ENCODE measurements at regions not wholly inside any gene's neighbourhood (a gene's known extent, or its start where the extent isn't known, plus 50 kb on each side); places are given as distances from the start of the nearest gene placed in this dataset.

- DNase-seq, result no peak
Measured at GRCh38 chr4:35038079-35038805, 1206.1 kb downstream of the ARAP2 start.

GRCh38 chr4:35038845-35039244 is 1205.5 kb downstream of the ARAP2 start:
- no peak for DNase-seq

- no peak for DNase-seq
Measured at GRCh38 chr4:35052546-35052945, 1191.8 kb downstream of the ARAP2 start.

- no peak for DNase-seq
Measured at GRCh38 chr4:35063031-35063570, 1181.2 kb downstream of the ARAP2 start.

- DNase-seq, result no peak
Measured at GRCh38 chr4:35066406-35066805, 1177.9 kb downstream of the ARAP2 start.

- no peak for DNase-seq
Measured at GRCh38 chr4:35080799-35081198, 1163.5 kb downstream of the ARAP2 start.

- no peak for DNase-seq
Measured at GRCh38 chr4:35087218-35087617, 1157.1 kb downstream of the ARAP2 start.

GRCh38 chr4:35100932-35101331 is 1143.4 kb downstream of the ARAP2 start:
- no peak for DNase-seq

GRCh38 chr4:35102066-35102465 is 1142.2 kb downstream of the ARAP2 start:
- DNase-seq, result no peak

- peak; percentile 47 to 56 for DNase-seq
Measured at GRCh38 chr4:35105486-35105885, 1138.8 kb downstream of the ARAP2 start.

- no peak for DNase-seq
Measured at GRCh38 chr4:35106091-35106734, 1138.1 kb downstream of the ARAP2 start.

- DNase-seq, result no peak
Measured at GRCh38 chr4:35124106-35124505, 1120.2 kb downstream of the ARAP2 start.

- no peak for DNase-seq
Measured at GRCh38 chr4:35125995-35126712, 1118.2 kb downstream of the ARAP2 start.

- no peak for DNase-seq
Measured at GRCh38 chr4:35138449-35138848, 1105.9 kb downstream of the ARAP2 start.

- no peak for DNase-seq
Measured at GRCh38 chr4:35147761-35148160, 1096.6 kb downstream of the ARAP2 start.

- DNase-seq, result no peak
Measured at GRCh38 chr4:35151816-35152572, 1092.3 kb downstream of the ARAP2 start.

GRCh38 chr4:35163168-35163567 is 1081.1 kb downstream of the ARAP2 start:
- DNase-seq, result no peak

- no peak for DNase-seq
Measured at GRCh38 chr4:35164063-35164462, 1080.3 kb downstream of the ARAP2 start.

- no peak for DNase-seq
Measured at GRCh38 chr4:35166466-35166865, 1077.8 kb downstream of the ARAP2 start.

- no peak for DNase-seq
Measured at GRCh38 chr4:35167385-35167784, 1076.9 kb downstream of the ARAP2 start.

GRCh38 chr4:35175487-35175886 is 1068.8 kb downstream of the ARAP2 start:
- no peak for DNase-seq

GRCh38 chr4:35175894-35176293 is 1068.4 kb downstream of the ARAP2 start:
- DNase-seq, result no peak
